HEK293 (cell line): ENCODE measurements at regions not wholly inside any gene's neighbourhood (a gene's known extent, or its start where the extent isn't known, plus 50 kb on each side); places are given as distances from the start of the nearest gene placed in this dataset.

Experiments used
- CTCF ChIA-PET: fragments of 350-600 bp; formaldehyde crosslinking; extraction: SDS; loops from one replicate; lab custom pipeline; 2021; ENCODE audit warnings: antibody characterized with exemption; lab: Yijun Ruan, JAX
- POLR2A ChIA-PET: fragments of 300-600 bp; formaldehyde crosslinking; extraction: SDS; loops from one replicate; lab custom pipeline; 2020; ENCODE audit warnings: antibody characterized with exemption, inconsistent platforms; lab: Yijun Ruan, JAX
- H3K27ac ChIP-seq: fragments of 200-500 bp; sonication (Bioruptor generic); 2 replicates; pipeline ENCODE4 v1.5.1; 2014; ENCODE audit warnings: low read depth, low read length, control low read depth, inconsistent platforms; ENCODE audit errors: extremely low read depth
- H3K36me3 ChIP-seq, 2 experiments: fragments of 200-500 bp in 1 of 2; sonication (Bioruptor generic) in 1 of 2; 1 replicate in 1 of 2; 2 replicates in 1 of 2; pipeline ENCODE4 v1.5.1; 2014 to 2017; ENCODE audit warnings: inconsistent platforms in 2 of 2, low read length in 2 of 2; ENCODE audit not compliant: control insufficient read depth in 2 of 2, insufficient read depth in 1 of 2
- H3K4me1 ChIP-seq: fragments of 200-500 bp; sonication (Bioruptor generic); 2 replicates; pipeline ENCODE4 v1.5.1; 2014; ENCODE audit warnings: mild to moderate bottlenecking, low read length, inconsistent platforms; ENCODE audit not compliant: control insufficient read depth, insufficient read depth
- H3K4me3 ChIP-seq: 2 replicates; pipeline ENCODE4 v1.5.1; 2011; ENCODE audit warnings: low read depth, mild to moderate bottlenecking, control low read depth, low read length, moderate library complexity
- H3K9me3 ChIP-seq: fragments of 200-500 bp; sonication (Bioruptor generic); 2 replicates; pipeline ENCODE4 v1.5.1; 2014; ENCODE audit warnings: low read depth, low read length, inconsistent platforms; ENCODE audit not compliant: control insufficient read depth, insufficient read depth
- GLI2 ChIP-seq: fragments of 450-650 bp; formaldehyde crosslinking; IDR thresholded peaks from 2 replicates; pipeline ENCODE4; 2017; ENCODE audit warnings: missing biosample characterization, missing genetic modification characterization, low read depth, borderline replicate concordance
- GLIS2 ChIP-seq: fragments of 450-650 bp; formaldehyde crosslinking; IDR thresholded peaks from 2 replicates; pipeline ENCODE4 v1.5.1; 2016; ENCODE audit warnings: missing biosample characterization, missing genetic modification characterization
- SETDB1 ChIP-seq: IDR thresholded peaks from one replicate; pipeline ENCODE4 v1.6.1; 2017; ENCODE audit warnings: mild to moderate bottlenecking, low read length, moderate library complexity, mixed read lengths; ENCODE audit not compliant: insufficient read length
- ZBTB17 ChIP-seq: fragments of 450-650 bp; formaldehyde crosslinking; IDR thresholded peaks from 2 replicates; pipeline ENCODE4 v1.5.1; 2016; ENCODE audit warnings: missing biosample characterization, missing genetic modification characterization
- ZNF138 ChIP-seq: fragments of 450-650 bp; formaldehyde crosslinking; IDR thresholded peaks from 2 replicates; pipeline ENCODE4 v1.5.1; 2016; ENCODE audit warnings: missing biosample characterization, missing genetic modification characterization, borderline replicate concordance
- ZNF169 ChIP-seq: fragments of 450-650 bp; formaldehyde crosslinking; IDR thresholded peaks from 2 replicates; pipeline ENCODE4 v1.5.1; 2016; ENCODE audit warnings: missing biosample characterization, missing genetic modification characterization
- ZNF2 ChIP-seq: fragments of 450-650 bp; formaldehyde crosslinking; IDR thresholded peaks from 2 replicates; pipeline ENCODE4 v1.5.1; 2016; ENCODE audit warnings: missing biosample characterization, missing genetic modification characterization
- ZNF560 ChIP-seq: fragments of 450-650 bp; formaldehyde crosslinking; IDR thresholded peaks from 2 replicates; pipeline ENCODE4 v1.5.1; 2017; ENCODE audit warnings: missing biosample characterization, missing genetic modification characterization, borderline replicate concordance
- ZNF585B ChIP-seq: fragments of 450-650 bp; formaldehyde crosslinking; IDR thresholded peaks from 2 replicates; pipeline ENCODE4 v1.5.1; 2016; ENCODE audit warnings: missing biosample characterization, missing genetic modification characterization
- ZNF654 ChIP-seq: fragments of 450-650 bp; formaldehyde crosslinking; IDR thresholded peaks from 2 replicates; pipeline ENCODE4 v1.5.1; 2016; ENCODE audit warnings: low read depth, missing biosample characterization, missing genetic modification characterization
- ZXDB ChIP-seq: fragments of 450-650 bp; formaldehyde crosslinking; IDR thresholded peaks from 2 replicates; pipeline ENCODE4 v1.5.1; 2016; ENCODE audit warnings: missing biosample characterization, missing genetic modification characterization
- TF ChIP-seq, protein P1 (sequence below): fragments of 450-650 bp; formaldehyde crosslinking; IDR thresholded peaks from 2 replicates; pipeline ENCODE4 v1.5.1; 2016; ENCODE audit warnings: missing biosample characterization, missing genetic modification characterization
- TF ChIP-seq, protein P2 (sequence below): fragments of 450-650 bp; formaldehyde crosslinking; IDR thresholded peaks from 2 replicates; pipeline ENCODE4 v1.5.1; 2016; ENCODE audit warnings: missing biosample characterization, missing genetic modification characterization
- TF ChIP-seq, protein P3 (sequence below): fragments of 450-650 bp; formaldehyde crosslinking; IDR thresholded peaks from 2 replicates; pipeline ENCODE4 v1.5.1; 2016; ENCODE audit warnings: missing biosample characterization, missing genetic modification characterization

DNA sequence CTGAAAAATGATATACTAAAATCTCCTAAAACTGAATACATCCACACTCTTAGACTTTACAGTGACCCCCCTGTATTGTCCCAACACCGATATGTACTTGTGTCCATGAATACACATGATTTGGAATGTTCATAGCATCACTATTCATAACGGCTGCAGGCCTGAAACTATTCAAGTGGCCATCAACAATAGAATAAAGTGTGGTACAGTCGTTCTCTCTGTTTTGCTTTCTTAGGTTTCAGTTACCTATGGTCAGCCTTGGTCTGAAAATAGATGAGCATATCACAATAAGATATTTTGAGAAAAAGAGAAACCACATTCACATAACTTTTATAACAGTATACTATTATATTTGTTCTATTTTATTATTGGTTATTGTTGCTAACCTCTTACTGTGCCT lies 150.6 kb downstream of the ASCL4 start:
- Histone ChIP-seq H3K27ac (no peak overlapping the region), H3K36me3 (no peaks in the 10 kb centered on the region), H3K9me3 (no peaks in the 10 kb centered on the region), H3K4me1 (no peaks in the 10 kb centered on the region), H3K4me3 (no peak overlapping the region)
- ChIA-PET POLR2A (no interaction called here), CTCF (no interaction called here)
- TF ChIP-seq GLI2, result 0 out of 2 replicates have a peak, but pooled peaks have one; percentile 2
- no peak for TF ChIP-seq SETDB1

DNA sequence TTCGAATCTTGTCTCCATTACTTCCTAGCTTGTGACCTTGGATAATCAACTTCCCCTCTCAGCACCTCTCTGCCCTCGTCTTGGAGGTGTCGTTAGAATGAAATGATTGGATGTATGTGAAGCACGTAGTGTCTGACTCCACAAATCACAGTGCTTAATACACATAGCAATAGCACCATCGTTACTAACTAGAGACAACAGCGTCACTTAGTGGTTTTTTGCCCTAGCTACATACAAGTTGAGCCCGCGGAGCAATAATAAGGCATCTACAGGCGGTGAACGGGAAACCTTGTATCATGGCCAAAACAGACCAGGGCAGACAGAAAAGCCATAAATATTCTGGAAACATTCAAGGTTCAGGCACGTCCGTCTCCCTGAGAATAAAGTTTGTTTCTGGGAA lies 154.9 kb downstream of the ASCL4 start:
- TF ChIP-seq ZNF654 (tag by site-specific recombination) (peak; percentile 92), ZNF2 (tag by site-specific recombination) (peak; percentile 74; the same call in 1 of the 2 replicates), ZNF138 (tag by site-specific recombination) (no peak), ZBTB17 (peak; percentile 19; the same call in 1 of the 2 replicates)
- TF ChIP-seq, protein P1, sequence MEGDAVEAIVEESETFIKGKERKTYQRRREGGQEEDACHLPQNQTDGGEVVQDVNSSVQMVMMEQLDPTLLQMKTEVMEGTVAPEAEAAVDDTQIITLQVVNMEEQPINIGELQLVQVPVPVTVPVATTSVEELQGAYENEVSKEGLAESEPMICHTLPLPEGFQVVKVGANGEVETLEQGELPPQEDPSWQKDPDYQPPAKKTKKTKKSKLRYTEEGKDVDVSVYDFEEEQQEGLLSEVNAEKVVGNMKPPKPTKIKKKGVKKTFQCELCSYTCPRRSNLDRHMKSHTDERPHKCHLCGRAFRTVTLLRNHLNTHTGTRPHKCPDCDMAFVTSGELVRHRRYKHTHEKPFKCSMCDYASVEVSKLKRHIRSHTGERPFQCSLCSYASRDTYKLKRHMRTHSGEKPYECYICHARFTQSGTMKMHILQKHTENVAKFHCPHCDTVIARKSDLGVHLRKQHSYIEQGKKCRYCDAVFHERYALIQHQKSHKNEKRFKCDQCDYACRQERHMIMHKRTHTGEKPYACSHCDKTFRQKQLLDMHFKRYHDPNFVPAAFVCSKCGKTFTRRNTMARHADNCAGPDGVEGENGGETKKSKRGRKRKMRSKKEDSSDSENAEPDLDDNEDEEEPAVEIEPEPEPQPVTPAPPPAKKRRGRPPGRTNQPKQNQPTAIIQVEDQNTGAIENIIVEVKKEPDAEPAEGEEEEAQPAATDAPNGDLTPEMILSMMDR (tag by site-specific recombination), result peak; percentile 65; the same call in 1 of the 2 replicates
- TF ChIP-seq, protein P2, sequence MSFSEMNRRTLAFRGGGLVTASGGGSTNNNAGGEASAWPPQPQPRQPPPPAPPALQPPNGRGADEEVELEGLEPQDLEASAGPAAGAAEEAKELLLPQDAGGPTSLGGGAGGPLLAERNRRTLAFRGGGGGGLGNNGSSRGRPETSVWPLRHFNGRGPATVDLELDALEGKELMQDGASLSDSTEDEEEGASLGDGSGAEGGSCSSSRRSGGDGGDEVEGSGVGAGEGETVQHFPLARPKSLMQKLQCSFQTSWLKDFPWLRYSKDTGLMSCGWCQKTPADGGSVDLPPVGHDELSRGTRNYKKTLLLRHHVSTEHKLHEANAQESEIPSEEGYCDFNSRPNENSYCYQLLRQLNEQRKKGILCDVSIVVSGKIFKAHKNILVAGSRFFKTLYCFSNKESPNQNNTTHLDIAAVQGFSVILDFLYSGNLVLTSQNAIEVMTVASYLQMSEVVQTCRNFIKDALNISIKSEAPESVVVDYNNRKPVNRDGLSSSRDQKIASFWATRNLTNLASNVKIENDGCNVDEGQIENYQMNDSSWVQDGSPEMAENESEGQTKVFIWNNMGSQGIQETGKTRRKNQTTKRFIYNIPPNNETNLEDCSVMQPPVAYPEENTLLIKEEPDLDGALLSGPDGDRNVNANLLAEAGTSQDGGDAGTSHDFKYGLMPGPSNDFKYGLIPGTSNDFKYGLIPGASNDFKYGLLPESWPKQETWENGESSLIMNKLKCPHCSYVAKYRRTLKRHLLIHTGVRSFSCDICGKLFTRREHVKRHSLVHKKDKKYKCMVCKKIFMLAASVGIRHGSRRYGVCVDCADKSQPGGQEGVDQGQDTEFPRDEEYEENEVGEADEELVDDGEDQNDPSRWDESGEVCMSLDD (tag by site-specific recombination), result no peak
- POLR2A ChIA-PET, result no interaction called here
- CTCF ChIA-PET, result interaction anchor here (0.5 to 2.0 kb wide), 4 partner anchors 11 to 207 kb away, joined by 3 to 8 read pairs (median 4); no protein-coding TSS in a partner anchor

DNA sequence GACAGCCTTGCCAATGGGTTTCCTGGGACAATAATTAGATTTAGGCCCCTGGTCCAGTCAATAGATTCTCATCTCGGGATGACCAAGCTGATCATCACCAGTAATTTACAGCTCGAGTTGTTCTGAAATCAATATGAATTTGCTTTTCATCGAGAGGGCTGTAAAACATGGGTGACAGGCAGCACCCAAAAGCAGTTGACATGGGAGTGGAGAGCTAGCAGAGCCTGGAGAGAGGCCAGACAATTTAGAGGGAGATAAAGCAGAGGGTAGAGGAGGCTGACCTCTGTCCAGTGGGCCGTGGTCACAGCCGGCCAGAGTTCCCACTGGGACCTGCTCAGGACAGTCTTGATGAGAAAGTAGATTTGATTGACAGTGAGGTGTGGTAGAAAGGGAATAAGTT lies 157.3 kb downstream of the ASCL4 start:
- TF ChIP-seq, protein P3, sequence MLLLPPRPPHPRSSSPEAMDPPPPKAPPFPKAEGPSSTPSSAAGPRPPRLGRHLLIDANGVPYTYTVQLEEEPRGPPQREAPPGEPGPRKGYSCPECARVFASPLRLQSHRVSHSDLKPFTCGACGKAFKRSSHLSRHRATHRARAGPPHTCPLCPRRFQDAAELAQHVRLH (tag by site-specific recombination), result no peak
- no peak for TF ChIP-seq GLIS2 (tag by site-specific recombination)
- TF ChIP-seq ZNF169 (tag by site-specific recombination), result no peak
- no peak for TF ChIP-seq ZNF585B (tag by site-specific recombination)
- no peak for TF ChIP-seq ZNF560 (tag by site-specific recombination)
- TF ChIP-seq ZXDB (tag by site-specific recombination), result no peak
- no peak overlapping the region for H3K4me3 ChIP-seq
- no peaks in the 10 kb centered on the region for H3K9me3 ChIP-seq
- no peaks in the 10 kb centered on the region for H3K36me3 ChIP-seq
- no peaks in the 10 kb centered on the region for H3K4me1 ChIP-seq
- POLR2A ChIA-PET, result interaction anchor here (0.6 kb wide), 1 partner anchor 288 kb away, joined by 3 read pairs; no protein-coding TSS in a partner anchor
- H3K27ac ChIP-seq, result no peak overlapping the region
- CTCF ChIA-PET, result interaction anchor here (1.4 to 2.3 kb wide), 2 partner anchors 13 to 23 kb away, joined by 4 to 7 read pairs; no protein-coding TSS in a partner anchor

More for the DNA sequence above, 154.9 kb downstream of the ASCL4 start:
- H3K4me1 ChIP-seq, result no peaks in the 10 kb centered on the region
- no peak overlapping the region for H3K4me3 ChIP-seq
- H3K36me3 ChIP-seq, result no peaks in the 10 kb centered on the region
- no peaks in the 10 kb centered on the region for H3K9me3 ChIP-seq
- H3K27ac ChIP-seq, result no peak overlapping the region
